AG04450 (cell line): ENCODE measurements at regions not wholly inside any gene's neighbourhood (a gene's known extent, or its start where the extent isn't known, plus 50 kb on each side); places are given as distances from the start of the nearest gene placed in this dataset.
"Not testable (repeated sequence)": the region's sequence is repeated elsewhere in the genome, so short reads cannot be mapped to it uniquely, and the experiment has no call there.

Experiments used
- CTCF ChIA-PET: fragments of 300-600, 350-600 bp; formaldehyde crosslinking; extraction: SDS; loops from one replicate; lab custom pipeline; 2022; ENCODE audit warnings: antibody characterized with exemption, inconsistent platforms; lab: Charles Lee
- POLR2A ChIA-PET: fragments of 350-600 bp; formaldehyde crosslinking; extraction: SDS; loops from one replicate; lab custom pipeline; 2021; ENCODE audit warnings: antibody characterized with exemption, inconsistent platforms; lab: Yijun Ruan, JAX
- DNase-seq: peaks from one replicate; pipeline ENCODE4 v3.0.0-alpha.2; 2011; ENCODE audit warnings: low read depth, low spot score
- H3K27ac ChIP-seq: one replicate; pipeline ENCODE4 v1.5.1; 2012; ENCODE audit warnings: low read depth, low read length, control low read depth
- H3K27me3 ChIP-seq: one replicate; pipeline ENCODE4 v1.6.0; 2012; ENCODE audit warnings: low read length; ENCODE audit not compliant: control insufficient read depth, insufficient read depth
- H3K4me3 ChIP-seq: 2 replicates; pipeline ENCODE4 v1.5.1; 2011; ENCODE audit warnings: mild to moderate bottlenecking, low read depth, low read length, control low read depth
- H3K9me3 ChIP-seq: 2 replicates; pipeline ENCODE4 v1.5.1; 2012; ENCODE audit warnings: low read length; ENCODE audit not compliant: control insufficient read depth, insufficient read depth
- TF ChIP-seq, protein P1 (sequence below): IDR thresholded peaks from 2 replicates; pipeline ENCODE4 v1.5.1; 2011; ENCODE audit warnings: low read depth, low read length, control low read depth, inconsistent platforms

DNA sequence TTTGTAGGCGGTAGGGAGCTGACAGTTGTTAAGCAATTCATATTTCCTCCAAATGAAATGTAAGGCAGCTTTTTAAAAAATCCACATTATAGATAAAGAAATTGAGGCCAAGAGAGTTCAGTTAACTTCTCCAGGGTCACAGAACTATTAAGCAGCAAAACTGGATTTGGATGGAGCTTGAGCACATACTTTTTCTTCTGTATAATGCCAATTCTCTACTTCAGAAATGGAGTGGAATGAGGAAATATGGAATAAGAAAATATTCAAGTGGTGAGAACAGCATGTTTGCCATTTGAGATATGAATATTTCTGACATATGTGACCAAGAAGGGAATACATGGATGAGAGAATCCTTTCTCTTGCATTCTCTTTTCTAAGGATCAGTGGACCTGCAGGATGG lies 233.1 kb downstream of the FOXG1 start:
- H3K27ac ChIP-seq = no peak overlapping the region
- H3K9me3 ChIP-seq = no peaks in the 10 kb centered on the region
- H3K4me3 ChIP-seq = no peak overlapping the region
- no peaks in the 10 kb centered on the region for H3K27me3 ChIP-seq
- POLR2A ChIA-PET = no interaction called here
- TF ChIP-seq, protein P1, sequence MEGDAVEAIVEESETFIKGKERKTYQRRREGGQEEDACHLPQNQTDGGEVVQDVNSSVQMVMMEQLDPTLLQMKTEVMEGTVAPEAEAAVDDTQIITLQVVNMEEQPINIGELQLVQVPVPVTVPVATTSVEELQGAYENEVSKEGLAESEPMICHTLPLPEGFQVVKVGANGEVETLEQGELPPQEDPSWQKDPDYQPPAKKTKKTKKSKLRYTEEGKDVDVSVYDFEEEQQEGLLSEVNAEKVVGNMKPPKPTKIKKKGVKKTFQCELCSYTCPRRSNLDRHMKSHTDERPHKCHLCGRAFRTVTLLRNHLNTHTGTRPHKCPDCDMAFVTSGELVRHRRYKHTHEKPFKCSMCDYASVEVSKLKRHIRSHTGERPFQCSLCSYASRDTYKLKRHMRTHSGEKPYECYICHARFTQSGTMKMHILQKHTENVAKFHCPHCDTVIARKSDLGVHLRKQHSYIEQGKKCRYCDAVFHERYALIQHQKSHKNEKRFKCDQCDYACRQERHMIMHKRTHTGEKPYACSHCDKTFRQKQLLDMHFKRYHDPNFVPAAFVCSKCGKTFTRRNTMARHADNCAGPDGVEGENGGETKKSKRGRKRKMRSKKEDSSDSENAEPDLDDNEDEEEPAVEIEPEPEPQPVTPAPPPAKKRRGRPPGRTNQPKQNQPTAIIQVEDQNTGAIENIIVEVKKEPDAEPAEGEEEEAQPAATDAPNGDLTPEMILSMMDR = no peak
- no peak for DNase-seq
- CTCF ChIA-PET = no interaction called here

DNA sequence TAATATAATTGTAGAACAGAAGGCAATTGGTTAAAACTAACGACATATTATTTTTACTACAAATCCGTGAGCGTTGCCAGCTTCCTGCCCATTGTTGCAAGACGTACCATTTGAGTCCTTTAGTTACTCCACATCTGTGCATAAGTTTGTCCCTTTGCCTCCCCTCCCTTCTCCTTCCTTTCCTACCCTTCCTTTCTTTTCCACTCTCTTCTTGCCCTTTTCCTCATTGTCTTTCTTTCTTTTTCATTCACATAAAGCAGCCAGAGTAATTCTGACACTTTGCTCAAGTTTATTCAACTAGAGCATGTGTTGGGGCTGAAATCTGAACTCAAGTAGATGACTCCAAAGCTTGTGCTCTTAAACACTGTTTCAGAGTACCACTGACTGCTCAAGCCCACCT lies 239.1 kb downstream of the FOXG1 start:
- TF ChIP-seq, protein P1 = no peak

DNA sequence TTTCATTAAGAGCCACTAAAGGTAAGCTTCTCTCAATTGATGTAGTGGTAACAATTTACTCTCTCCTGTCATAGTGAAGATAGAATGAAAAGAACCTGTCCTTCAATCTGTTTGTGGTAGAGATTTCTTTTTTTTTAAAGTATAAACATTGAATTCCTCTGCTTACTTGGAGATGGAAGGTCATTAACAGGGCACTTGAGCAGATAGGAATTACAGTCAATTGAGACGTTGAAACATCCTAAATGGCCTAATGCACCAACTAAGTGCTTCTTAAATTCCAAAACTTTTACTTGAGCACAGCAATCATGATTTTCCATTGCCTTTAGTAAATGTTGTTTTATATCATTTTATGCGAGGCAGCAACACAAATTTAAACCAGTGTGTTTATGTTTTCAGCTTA lies 241.4 kb downstream of the FOXG1 start:
- no peak for DNase-seq
- TF ChIP-seq, protein P1 = no peak
- no peaks in the 10 kb centered on the region for H3K27me3 ChIP-seq
- ChIA-PET POLR2A (no interaction called here), CTCF (no interaction called here)
- no peaks in the 10 kb centered on the region for H3K9me3 ChIP-seq
- no peak overlapping the region for H3K27ac ChIP-seq
- H3K4me3 ChIP-seq = no peak overlapping the region

More for the DNA sequence above, 239.1 kb downstream of the FOXG1 start:
- Histone ChIP-seq H3K27ac (no peak overlapping the region), H3K9me3 (no peaks in the 10 kb centered on the region), H3K4me3 (no peak overlapping the region), H3K27me3 (no peaks in the 10 kb centered on the region)
- ChIA-PET POLR2A (no interaction called here), CTCF (no interaction called here)
- no peak for DNase-seq

DNA sequence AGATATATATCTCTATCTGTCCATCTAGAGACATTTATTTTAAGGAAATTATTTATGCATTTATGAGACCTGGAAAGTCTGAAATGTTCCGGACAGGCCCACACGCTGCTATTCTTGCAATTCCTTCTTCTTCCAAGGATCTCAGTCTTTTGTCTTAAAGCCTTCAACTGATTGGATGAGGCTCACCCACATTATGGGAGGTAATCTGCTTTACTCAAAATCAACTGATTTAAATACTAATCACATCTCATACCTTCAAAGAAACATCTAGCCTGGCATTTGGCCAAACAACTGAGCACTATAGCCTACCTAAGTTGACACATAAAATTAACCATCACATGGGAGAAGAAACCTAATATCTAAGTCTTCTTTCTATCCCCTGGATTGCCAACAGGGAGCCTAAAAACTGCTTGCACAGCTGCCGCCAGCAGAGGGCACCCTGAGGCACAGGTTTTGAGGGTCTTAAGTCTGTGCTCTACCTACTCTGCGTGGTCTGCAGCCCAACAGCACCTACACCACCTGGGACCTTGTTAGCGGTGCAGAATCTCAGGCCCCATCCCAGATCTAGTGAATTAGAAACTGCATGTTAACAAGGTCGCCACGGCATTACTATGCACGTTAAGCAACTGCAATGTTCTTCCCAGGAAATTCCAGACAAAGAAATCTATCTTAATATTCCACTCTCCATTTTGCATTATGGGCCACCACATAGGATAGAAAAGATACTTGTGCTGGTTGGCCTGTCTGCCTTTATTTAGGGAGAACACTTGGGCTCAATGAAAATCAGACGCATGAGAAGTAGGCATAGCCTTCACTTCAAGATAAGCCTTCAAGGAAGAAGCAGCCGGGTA lies 249.7 kb downstream of the FOXG1 start:
- CTCF ChIA-PET = interaction anchor here (0.5 to 1.8 kb wide), 13 partner anchors 13 to 1255 kb away, joined by 3 to 19 read pairs (median 5); no protein-coding TSS in a partner anchor
- no peak for DNase-seq
- H3K27ac ChIP-seq = no peak overlapping the region
- H3K9me3 ChIP-seq = no peaks in the 10 kb centered on the region
- no peaks in the 10 kb centered on the region for H3K27me3 ChIP-seq
- no peak overlapping the region for H3K4me3 ChIP-seq
- POLR2A ChIA-PET = no interaction called here
- TF ChIP-seq, protein P1 = peak; percentile 92

DNA sequence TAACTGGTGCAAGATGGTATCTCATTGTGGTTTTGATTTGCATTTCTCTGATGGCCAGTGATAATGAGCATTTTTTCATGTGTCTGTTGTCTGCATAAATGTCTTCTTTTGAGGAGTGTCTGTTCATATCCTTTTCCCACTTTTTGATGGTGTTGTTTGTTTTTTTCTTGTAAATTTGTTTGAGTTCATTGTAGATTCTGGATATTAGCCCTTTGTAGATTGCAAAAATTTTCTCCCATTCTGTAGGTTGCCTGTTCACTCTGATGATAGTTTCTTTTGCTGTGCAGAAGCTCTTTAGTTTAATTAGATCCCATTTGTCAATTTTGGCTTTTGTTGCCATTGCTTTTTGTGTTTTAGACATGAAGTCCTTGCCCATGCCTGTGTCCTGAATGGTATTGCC lies 256.9 kb downstream of the FOXG1 start:
- POLR2A ChIA-PET, H3K27me3 ChIP-seq, H3K9me3 ChIP-seq, H3K4me3 ChIP-seq, H3K27ac ChIP-seq, DNase-seq: not testable (repeated sequence)
- CTCF ChIA-PET = interaction anchor here (0.6 kb wide), 1 partner anchor 1420 kb away, joined by 3 read pairs; no protein-coding TSS in a partner anchor

DNA sequence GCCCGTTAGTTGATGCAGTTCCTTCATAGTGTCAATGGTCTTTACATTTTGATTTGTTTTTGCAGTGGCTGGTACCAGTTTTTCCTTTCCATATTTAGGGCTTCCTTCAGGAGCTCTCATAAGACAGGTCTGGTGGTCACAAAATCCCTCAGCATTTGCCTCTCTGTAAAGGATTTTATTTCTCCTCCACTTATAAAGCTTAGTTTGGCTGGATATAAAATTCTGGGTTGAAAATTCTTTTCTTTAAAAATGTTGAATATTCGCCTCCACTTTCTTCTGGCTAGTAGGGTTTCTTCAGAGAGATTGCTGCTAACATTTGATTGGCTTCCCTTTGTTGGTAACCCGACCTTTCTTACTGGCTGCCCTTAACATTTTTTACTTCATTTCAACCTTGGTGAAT lies 260.9 kb downstream of the FOXG1 start:
- H3K4me3 ChIP-seq, H3K9me3 ChIP-seq, H3K27me3 ChIP-seq, CTCF ChIA-PET, POLR2A ChIA-PET, H3K27ac ChIP-seq, DNase-seq: not testable (repeated sequence)

DNA sequence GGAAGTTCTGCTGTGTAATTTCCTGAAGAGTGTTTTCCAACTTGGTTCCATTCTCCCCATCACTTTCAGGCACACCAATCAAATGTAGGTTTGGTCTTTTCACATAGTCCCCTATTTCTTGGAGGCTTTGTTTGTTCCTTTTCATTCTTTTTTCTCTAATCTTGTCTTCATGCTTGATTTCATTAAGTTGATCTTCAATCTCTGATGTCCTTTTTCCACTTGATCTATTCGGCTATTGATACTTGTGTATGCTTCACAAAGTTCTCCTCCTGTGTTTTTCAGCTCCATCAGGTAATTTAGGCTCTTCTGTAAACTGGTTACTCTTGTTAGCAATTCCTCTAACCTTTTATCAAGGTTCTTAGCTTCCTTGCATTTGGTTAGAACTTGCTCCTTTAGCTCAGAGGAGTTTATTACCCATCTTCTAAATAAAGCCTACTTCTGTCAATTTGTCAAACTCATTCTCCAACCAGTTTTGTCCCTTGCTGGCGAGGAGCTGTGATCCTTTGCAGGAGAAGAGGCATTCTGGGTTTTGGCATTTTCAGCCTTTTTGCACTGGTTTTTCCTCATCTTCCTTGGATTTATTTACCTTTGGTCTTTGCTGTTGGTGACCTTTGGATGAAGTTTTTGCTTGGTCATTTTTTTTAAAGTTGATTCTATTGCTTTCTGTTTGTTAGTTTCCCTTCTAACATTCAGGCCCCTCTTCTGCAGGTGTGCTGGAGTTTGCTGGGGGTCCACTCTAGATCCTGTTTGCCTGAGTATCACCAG lies 261.5 kb downstream of the FOXG1 start:
- H3K9me3 ChIP-seq, POLR2A ChIA-PET, H3K27me3 ChIP-seq, H3K4me3 ChIP-seq, H3K27ac ChIP-seq, DNase-seq: not testable (repeated sequence)
- CTCF ChIA-PET = interaction anchor here (2.2 kb wide), 1 partner anchor 11 kb away, joined by 9 read pairs; no protein-coding TSS in a partner anchor
